ENCODE measurements at regions not wholly inside any gene's neighbourhood (a gene's known extent, or its start where the extent isn't known, plus 50 kb on each side); places are given as distances from the start of the nearest gene placed in this dataset.

- DNase-seq, result no peak
These were observed 145.9 kb upstream of the WDR11 start for GRCh38 chr10:120705309-120705708.

- no peak for DNase-seq
These were observed 141.1 kb upstream of the WDR11 start for GRCh38 chr10:120710076-120710475.

GRCh38 chr10:120711860-120712259 is 139.3 kb upstream of the WDR11 start:
- no peak for DNase-seq

GRCh38 chr10:120713573-120714205 is 137.5 kb upstream of the WDR11 start:
- no peak for DNase-seq

GRCh38 chr10:120715171-120715570 is 136.0 kb upstream of the WDR11 start:
- no peak for DNase-seq

- DNase-seq, result no peak
These were observed 131.8 kb upstream of the WDR11 start for GRCh38 chr10:120719333-120719732.

- no peak for DNase-seq
These were observed 124.2 kb upstream of the WDR11 start for GRCh38 chr10:120727001-120727400.

- DNase-seq, result no peak
These were observed 121.6 kb upstream of the WDR11 start for GRCh38 chr10:120729547-120729946.

- no peak for DNase-seq
These were observed 119.1 kb upstream of the WDR11 start for GRCh38 chr10:120732067-120732466.

GRCh38 chr10:120732643-120733313 is 118.4 kb upstream of the WDR11 start:
- DNase-seq, result no peak

GRCh38 chr10:120734483-120735078 is 116.6 kb upstream of the WDR11 start:
- DNase-seq, result no peak

GRCh38 chr10:120735315-120735714 is 115.8 kb upstream of the WDR11 start:
- DNase-seq, result no peak

- peak; percentile 3 for DNase-seq
These were observed 115.3 kb upstream of the WDR11 start for GRCh38 chr10:120735773-120736371.

- no peak for DNase-seq
These were observed 114.8 kb upstream of the WDR11 start for GRCh38 chr10:120736377-120736776.

- no peak for DNase-seq
These were observed 112.5 kb upstream of the WDR11 start for GRCh38 chr10:120738658-120739057.

- no peak for DNase-seq
These were observed 109.8 kb upstream of the WDR11 start for GRCh38 chr10:120741396-120741795.

- no peak for DNase-seq
These were observed 108.8 kb upstream of the WDR11 start for GRCh38 chr10:120742373-120742772.

GRCh38 chr10:120744040-120744439 is 107.1 kb upstream of the WDR11 start:
- DNase-seq, result no peak

GRCh38 chr10:120746001-120746777 is 105.0 kb upstream of the WDR11 start:
- DNase-seq, result no peak

GRCh38 chr10:120748519-120748918 is 102.6 kb upstream of the WDR11 start:
- DNase-seq, result no peak

- DNase-seq, result no peak
These were observed 102.1 kb upstream of the WDR11 start for GRCh38 chr10:120749072-120749471.

GRCh38 chr10:120749856-120750566 is 101.2 kb upstream of the WDR11 start:
- no peak for DNase-seq

GRCh38 chr10:120755771-120756170 is 95.4 kb upstream of the WDR11 start:
- no peak for DNase-seq

All from fibroblast of skin of right quadriceps (primary cell).